Neural progenitor cell (in vitro differentiated cells): ENCODE measurements at regions not wholly inside any gene's neighbourhood (a gene's known extent, or its start where the extent isn't known, plus 50 kb on each side); places are given as distances from the start of the nearest gene placed in this dataset.

ENCODE experiments used
- DNase-seq: peaks from one replicate; pipeline ENCODE4 v3.0.0-alpha.2; 2016; ENCODE audit warnings: low spot score
- H2AFZ ChIP-seq: fragments of 200-600 bp; sonication (generic); replicated peaks from 2 replicates; pipeline ENCODE4 v1.6.1; 2016; ENCODE audit warnings: antibody characterized with exemption
- H3F3A ChIP-seq: fragments of 200-600 bp; sonication (generic); 2 replicates; pipeline ENCODE4 v1.6.1; 2016; ENCODE audit warnings: antibody characterized with exemption, low read depth
- H3K27ac ChIP-seq: fragments of 200-600 bp; sonication (generic); 2 replicates; pipeline ENCODE4 v1.5.1; 2016; ENCODE audit warnings: mild to moderate bottlenecking
- H3K27me3 ChIP-seq: fragments of 200-600 bp; sonication (generic); 2 replicates; pipeline ENCODE4 v1.6.1; 2016; ENCODE audit warnings: mild to moderate bottlenecking, moderate library complexity
- H3K36me3 ChIP-seq: fragments of 200-600 bp; sonication (generic); 2 replicates; pipeline ENCODE4 v1.5.1; 2016
- H3K4me1 ChIP-seq: fragments of 200-600 bp; sonication (generic); 2 replicates; pipeline ENCODE4 v1.6.1; 2016; ENCODE audit warnings: mixed run types
- H3K4me2 ChIP-seq: fragments of 200-600 bp; sonication (generic); 2 replicates; pipeline ENCODE4 v1.6.1; 2016
- H3K4me3 ChIP-seq: fragments of 200-600 bp; sonication (generic); 2 replicates; pipeline ENCODE4 v1.5.1; 2016
- H3K79me2 ChIP-seq: fragments of 200-600 bp; sonication (generic); 2 replicates; pipeline ENCODE4 v1.6.1; 2016; ENCODE audit warnings: low read depth
- H3K9ac ChIP-seq: fragments of 200-600 bp; sonication (generic); 2 replicates; pipeline ENCODE4 v1.6.1; 2016
- H3K9me3 ChIP-seq: fragments of 200-600 bp; sonication (generic); 2 replicates; pipeline ENCODE4 v1.5.1; 2016; ENCODE audit warnings: low read depth
- H4K20me1 ChIP-seq: fragments of 200-600 bp; sonication (generic); 2 replicates; pipeline ENCODE4 v1.6.1; 2016; ENCODE audit warnings: low read depth
- H3K27ac Mint-ChIP-seq: 3 replicates; pipeline ENCODE4 v1.8.0; 2021; ENCODE audit warnings: mixed read lengths
- H3K27me3 Mint-ChIP-seq: 2 replicates; pipeline ENCODE4 v1.8.0; 2022; ENCODE audit warnings: low read depth, mild to moderate bottlenecking, inconsistent platforms, moderate library complexity, mixed read lengths; ENCODE audit not compliant: insufficient read depth
- H3K36me3 Mint-ChIP-seq: 3 replicates; pipeline ENCODE4 v1.8.0; 2021; ENCODE audit warnings: mixed read lengths
- H3K4me1 Mint-ChIP-seq: 3 replicates; pipeline ENCODE4 v1.8.0; 2021; ENCODE audit warnings: mixed read lengths
- H3K4me3 Mint-ChIP-seq: 3 replicates; pipeline ENCODE4 v1.8.0; 2021; ENCODE audit warnings: mild to moderate bottlenecking, moderate library complexity, mixed read lengths
- H3K9me3 Mint-ChIP-seq: 3 replicates; pipeline ENCODE4 v1.8.0; 2020; ENCODE audit warnings: mixed read lengths
- CTCF ChIP-seq: fragments of 200-600 bp; sonication (generic); IDR thresholded peaks from 2 replicates; pipeline ENCODE4 v1.5.1; 2017; ENCODE audit warnings: antibody characterized with exemption, mild to moderate bottlenecking
- EZH2 ChIP-seq: fragments of 200-600 bp; sonication (generic); IDR thresholded peaks from 2 replicates; pipeline ENCODE4 v1.6.1; 2017; ENCODE audit warnings: antibody characterized with exemption, mild to moderate bottlenecking, moderate library complexity
- EZH2phosphoT487 ChIP-seq: fragments of 200-600 bp; sonication (generic); IDR thresholded peaks from 2 replicates; pipeline ENCODE4 v1.6.1; 2017; ENCODE audit warnings: antibody characterized with exemption

GRCh38 chr21:35303085-35303484 lies 254.0 kb upstream of the RUNX1 start:
- Histone ChIP-seq H2AFZ (no peak overlapping the region), H3K27me3 (no peaks in the 10 kb centered on the region), H3K79me2 (no peaks in the 10 kb centered on the region)

GRCh38 chr21:35298757-35299156 lies 249.7 kb upstream of the RUNX1 start:
- no peak overlapping the region for H3K27ac ChIP-seq
- Mint-ChIP-seq H3K4me1 (peaks cover 13% of the 10 kb centered on the region), H3K27me3 (peaks cover 2% of the 10 kb centered on the region), H3K9me3 (peaks cover 5% of the 10 kb centered on the region), H3K36me3 (no peaks in the 10 kb centered on the region), H3K27ac (no peak overlapping the region), H3K4me3 (no peak overlapping the region)
- TF ChIP-seq EZH2 (no peak), EZH2phosphoT487 (no peak), CTCF (no peak)
- no peak overlapping the region for H3K4me2 ChIP-seq
- H3K79me2 ChIP-seq: no peaks in the 10 kb centered on the region
- peaks cover 16% of the 10 kb centered on the region for H3F3A ChIP-seq
- H2AFZ ChIP-seq: no peak overlapping the region
- no peak for DNase-seq
- H3K4me3 ChIP-seq: no peak overlapping the region
- H3K27me3 ChIP-seq: no peaks in the 10 kb centered on the region
- no peaks in the 10 kb centered on the region for H4K20me1 ChIP-seq
- no peak overlapping the region for H3K9ac ChIP-seq
- no peaks in the 10 kb centered on the region for H3K36me3 ChIP-seq
- H3K9me3 ChIP-seq: no peaks in the 10 kb centered on the region
- H3K4me1 ChIP-seq: peaks cover 22% of the 10 kb centered on the region

More at GRCh38 chr21:35303085-35303484, 254.0 kb upstream of the RUNX1 start:
- no peak overlapping the region for H3K4me3 Mint-ChIP-seq
- Histone ChIP-seq H3K36me3 (no peaks in the 10 kb centered on the region), H3K9me3 (no peaks in the 10 kb centered on the region), H3K9ac (no peak overlapping the region), H3F3A (no peaks in the 10 kb centered on the region), H3K27ac (no peak overlapping the region), H3K4me2 (no peak overlapping the region), H3K4me3 (no peak overlapping the region), H3K4me1 (peaks cover 2% of the 10 kb centered on the region), H4K20me1 (no peaks in the 10 kb centered on the region)
- H3K9me3 Mint-ChIP-seq: peaks cover 2% of the 10 kb centered on the region
- no peak for DNase-seq
- H3K27me3 Mint-ChIP-seq: peaks cover 2% of the 10 kb centered on the region
- no peak for TF ChIP-seq CTCF
- TF ChIP-seq EZH2: no peak
- no peaks in the 10 kb centered on the region for H3K4me1 Mint-ChIP-seq
- no peak overlapping the region for H3K27ac Mint-ChIP-seq
- H3K36me3 Mint-ChIP-seq: no peaks in the 10 kb centered on the region

- TF ChIP-seq EZH2 (no peak), EZH2phosphoT487 (no peak), CTCF (no peak)
- Mint-ChIP-seq H3K4me3 (no peak overlapping the region), H3K4me1 (peaks cover 13% of the 10 kb centered on the region)
Measured at GRCh38 chr21:35297665-35298064, 248.6 kb upstream of the RUNX1 start.

More at GRCh38 chr21:35297665-35298064, 248.6 kb upstream of the RUNX1 start:
- Histone ChIP-seq H3K79me2 (no peaks in the 10 kb centered on the region), H2AFZ (no peak overlapping the region), H3K4me2 (no peak overlapping the region), H3K9ac (no peak overlapping the region), H3K9me3 (no peaks in the 10 kb centered on the region), H3K4me1 (peaks cover 22% of the 10 kb centered on the region), H3F3A (peaks cover 16% of the 10 kb centered on the region), H3K27ac (no peak overlapping the region), H3K4me3 (no peak overlapping the region), H3K36me3 (no peaks in the 10 kb centered on the region), H4K20me1 (no peaks in the 10 kb centered on the region), H3K27me3 (no peaks in the 10 kb centered on the region)
- H3K9me3 Mint-ChIP-seq: peaks cover 5% of the 10 kb centered on the region
- no peaks in the 10 kb centered on the region for H3K36me3 Mint-ChIP-seq
- peaks cover 2% of the 10 kb centered on the region for H3K27me3 Mint-ChIP-seq
- DNase-seq: no peak
- H3K27ac Mint-ChIP-seq: no peak overlapping the region
